GM19239 (cell line): ENCODE measurements at regions not wholly inside any gene's neighbourhood (a gene's known extent, or its start where the extent isn't known, plus 50 kb on each side); places are given as distances from the start of the nearest gene placed in this dataset.

Source experiments
- DNase-seq: peaks from one replicate; pipeline ENCODE4 v3.0.0; 2011; ENCODE audit warnings: low spot score; ENCODE audit not compliant: insufficient read length
- FAIRE-seq: peaks from 2 replicates; lab custom pipeline; 2011; peaks lifted over from hg19 to GRCh38; lab: Jason Lieb, UNC

DNA sequence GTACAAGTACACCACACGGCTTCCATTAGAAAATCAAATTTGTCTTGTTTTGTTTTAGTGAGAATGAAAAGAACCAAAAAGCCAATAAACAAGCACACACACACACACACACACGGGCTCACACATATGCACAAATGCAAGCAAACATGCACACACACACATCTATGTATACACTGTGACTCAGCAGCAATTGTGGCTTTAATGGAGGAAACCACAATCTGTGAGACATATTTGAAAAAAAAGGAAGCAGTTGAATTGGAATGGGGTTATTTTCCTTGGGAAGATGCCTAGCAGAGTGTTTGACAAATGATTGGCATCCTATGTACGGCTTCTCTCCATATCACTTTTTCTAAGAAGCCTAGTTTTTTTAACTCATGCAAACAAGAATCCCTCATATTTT is 201.1 kb upstream of the ARRDC4 start:
- FAIRE-seq (no peak), DNase-seq (no peak)

DNA sequence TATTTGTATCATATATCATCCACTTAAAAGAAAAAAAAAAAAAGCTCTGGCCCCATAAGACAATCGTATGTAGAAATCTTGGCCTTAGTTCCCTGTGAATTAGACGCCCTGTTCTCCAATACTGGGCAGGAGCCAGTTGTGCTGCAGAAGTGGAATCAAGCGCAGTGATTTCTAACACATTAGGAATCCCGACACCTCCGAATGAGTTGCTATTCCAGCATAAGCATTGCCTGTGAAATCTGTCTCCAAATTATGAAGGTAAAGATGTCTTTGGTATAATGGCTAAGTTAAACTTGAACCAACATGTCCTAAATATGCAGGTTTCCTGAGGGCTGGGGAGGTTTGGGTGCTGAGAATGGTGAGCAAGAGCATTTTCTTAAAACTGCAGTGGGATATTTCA is 199.4 kb upstream of the ARRDC4 start:
- DNase-seq (no peak), FAIRE-seq (no peak)

DNA sequence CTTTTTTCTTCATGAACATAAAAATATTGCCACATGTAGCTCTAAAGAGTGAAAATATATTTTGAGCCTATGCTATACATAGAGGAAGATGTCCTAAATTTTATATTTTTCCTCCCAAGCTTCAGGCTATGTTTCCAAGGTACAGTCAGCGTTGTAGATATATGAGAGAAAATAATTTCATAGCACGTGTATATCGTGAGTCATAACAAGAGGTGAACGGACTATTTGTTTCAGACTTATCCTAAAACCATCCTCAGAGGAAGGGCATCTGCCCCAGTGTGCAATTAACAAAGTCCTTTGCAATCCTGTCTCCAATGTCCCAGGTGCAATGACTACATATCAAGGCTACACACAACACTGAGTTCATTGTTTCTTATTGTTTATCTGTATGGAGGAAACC is 177.3 kb upstream of the ARRDC4 start:
- DNase-seq (no peak), FAIRE-seq (no peak)

DNA sequence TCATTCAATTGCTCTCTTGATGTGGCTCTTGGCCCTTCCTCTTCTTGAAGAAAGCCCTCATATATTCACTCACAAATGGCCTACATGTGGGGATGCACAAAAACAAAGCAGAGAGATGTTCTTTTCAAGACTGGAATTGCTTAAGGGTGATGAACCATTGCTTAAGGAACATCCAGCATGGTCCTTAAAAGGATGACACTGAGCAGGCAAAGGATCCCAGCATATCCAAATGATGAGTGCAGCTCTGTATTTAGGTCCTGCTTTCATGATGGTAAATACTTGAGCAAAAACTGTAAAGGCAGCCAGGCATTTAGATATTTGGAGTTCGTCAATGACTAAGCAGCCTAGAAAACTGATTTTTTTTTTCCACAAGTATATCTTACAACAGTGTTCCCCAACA is 173.8 kb upstream of the ARRDC4 start:
- DNase-seq (no peak), FAIRE-seq (no peak)

DNA sequence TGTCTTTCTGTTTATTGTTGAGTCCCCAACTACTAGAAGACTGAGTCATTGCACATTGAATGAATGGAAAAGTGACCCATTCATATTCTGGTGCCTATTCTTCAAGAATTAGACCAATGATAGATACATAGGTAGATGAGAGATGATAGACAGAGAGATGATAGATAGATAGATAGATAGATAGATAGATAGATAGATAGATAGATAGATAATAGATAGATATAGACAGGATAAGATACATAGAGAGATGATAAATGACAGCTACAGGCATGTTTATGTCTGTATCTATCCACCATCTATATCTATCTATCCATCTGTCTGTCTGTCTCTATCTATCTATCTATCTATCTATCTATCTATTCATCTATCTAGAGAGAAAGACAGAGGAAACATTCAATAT is 170.3 kb upstream of the ARRDC4 start:
- FAIRE-seq = no peak
- no peak for DNase-seq

DNA sequence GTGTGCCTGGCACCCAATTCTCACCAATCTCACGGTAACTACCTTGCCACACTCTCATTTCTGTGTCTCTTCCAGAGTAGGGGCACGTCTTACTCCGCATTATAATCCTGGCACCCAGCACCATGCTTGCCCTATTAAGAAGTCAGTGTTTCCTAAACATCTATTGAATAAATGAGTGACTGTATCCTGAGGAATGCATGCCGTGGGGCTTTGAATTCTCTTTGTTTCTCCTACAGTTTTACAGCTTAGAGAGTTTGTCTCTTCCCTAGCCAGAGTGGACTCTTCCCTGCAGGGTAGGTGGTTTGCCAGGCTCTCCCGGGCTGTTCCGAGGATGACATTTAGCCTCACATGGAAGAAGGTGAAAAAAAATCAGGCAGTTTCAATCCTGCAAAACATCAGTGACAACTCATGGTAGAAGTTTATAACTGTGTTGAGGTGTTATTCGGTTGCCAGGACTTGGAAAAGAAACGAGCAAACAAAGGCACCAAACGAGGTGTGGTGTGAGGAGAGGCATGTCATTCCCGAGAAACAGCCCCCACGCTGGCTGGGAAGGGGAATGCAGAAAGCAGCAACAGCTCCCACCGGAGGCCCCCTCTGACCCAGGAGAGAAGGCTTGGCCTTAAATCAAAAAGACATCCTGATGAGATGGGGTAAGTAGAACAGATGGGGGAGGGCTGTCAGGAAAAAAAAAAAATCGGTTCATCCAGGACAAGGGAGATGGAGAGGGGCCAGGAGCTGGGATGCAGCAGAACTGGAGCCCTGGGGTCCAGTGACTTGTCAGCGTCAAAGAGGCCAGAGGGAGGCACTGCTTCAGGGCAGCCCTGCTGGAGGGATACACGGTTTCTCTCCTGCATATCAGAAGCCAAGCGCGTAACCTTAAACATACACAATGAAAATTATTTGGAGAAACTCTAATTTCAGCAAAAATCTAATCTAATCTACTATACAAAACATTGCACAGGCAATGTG is 168.4 kb upstream of the ARRDC4 start:
- FAIRE-seq = no peak
- DNase-seq = no peak

DNA sequence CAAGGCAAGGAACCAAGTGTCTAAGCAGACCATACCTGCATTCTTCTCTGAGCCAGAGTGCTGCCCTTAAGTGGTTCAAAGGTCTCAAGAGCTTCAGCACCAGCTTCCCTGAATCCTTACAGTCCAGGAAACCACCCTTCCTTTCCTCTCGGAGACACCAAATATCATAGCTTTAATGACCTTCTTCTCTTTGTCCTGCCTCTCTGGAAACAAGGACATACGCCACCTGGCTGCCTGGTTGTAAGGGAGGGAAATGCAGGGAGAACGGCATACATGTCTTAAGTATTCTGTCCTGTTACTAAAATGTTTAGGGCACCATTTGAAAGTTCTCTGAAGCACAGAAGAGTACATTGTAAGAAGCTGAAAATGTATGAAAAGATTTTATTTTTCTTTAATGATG is 155.6 kb upstream of the ARRDC4 start:
- FAIRE-seq (no peak), DNase-seq (no peak)

DNA sequence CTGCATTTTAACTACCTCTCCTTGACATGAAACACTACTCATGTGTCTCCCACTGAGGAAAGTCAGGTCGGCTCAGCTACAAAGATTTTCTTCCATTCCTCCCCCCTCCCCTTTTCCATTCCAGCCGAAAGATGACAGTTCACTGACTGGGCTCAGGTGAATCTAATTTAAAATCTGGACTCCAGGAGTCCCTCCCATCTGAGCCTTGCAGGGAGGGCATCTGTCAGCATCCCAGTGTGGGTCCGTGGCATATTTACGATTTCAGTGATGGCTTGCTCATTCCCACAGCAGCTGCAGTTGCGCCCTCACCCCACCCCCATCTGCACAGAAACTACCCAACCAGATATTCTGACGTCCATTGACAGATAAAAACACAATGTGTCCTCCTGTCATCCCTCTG is 153.7 kb upstream of the ARRDC4 start:
- FAIRE-seq = no peak

DNA sequence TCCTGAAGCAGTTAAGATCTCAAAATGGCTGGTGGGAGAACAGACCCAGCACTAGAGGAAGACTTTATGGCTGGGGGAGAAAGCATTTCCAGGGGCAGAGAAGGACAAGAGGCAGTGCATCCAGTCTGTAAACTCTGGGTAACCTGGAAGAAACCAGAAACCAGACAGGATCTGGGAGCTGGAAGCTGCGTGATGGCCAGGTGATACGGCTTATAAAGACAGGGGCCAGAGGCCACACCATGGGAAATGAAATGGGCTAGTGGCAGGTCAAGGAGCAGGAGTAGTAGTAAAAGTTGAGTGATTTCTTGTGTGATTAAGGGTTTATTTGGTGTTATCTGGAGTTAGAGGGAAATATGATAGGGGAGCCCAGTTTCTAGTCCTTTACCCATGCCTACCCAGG is 144.7 kb upstream of the ARRDC4 start:
- DNase-seq (no peak), FAIRE-seq (no peak)

More for the DNA sequence above, 153.7 kb upstream of the ARRDC4 start:
- DNase-seq = no peak

DNA sequence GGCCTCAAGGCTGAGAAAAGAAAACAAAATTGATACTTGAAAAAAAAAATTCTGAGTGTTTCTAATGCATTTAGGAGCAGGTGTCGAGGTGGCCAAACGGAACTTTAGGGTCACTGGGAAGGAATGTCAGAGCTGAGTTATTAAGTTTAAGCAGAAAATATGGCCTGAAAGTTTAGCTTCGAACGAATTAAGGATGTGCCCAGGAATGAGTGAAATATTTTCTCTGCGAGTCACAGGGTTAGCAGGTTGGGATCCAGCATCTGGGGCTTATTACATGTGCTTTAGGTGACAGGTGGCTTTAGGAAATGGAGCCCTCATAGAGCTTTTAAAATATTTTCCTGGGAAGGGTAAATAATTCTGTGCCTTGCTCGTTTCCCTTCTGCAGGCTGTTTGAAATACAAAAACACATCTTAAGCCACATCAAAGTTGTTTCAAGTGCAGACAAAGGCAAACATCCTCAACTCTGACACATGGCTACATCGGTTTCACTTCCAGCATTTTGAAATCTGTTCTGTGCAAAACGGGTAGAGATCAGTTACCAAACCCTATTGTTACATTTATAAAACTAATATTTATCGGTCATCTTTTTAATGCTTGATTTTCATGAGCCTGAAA is 143.1 kb upstream of the ARRDC4 start:
- no peak for FAIRE-seq
- no peak for DNase-seq

DNA sequence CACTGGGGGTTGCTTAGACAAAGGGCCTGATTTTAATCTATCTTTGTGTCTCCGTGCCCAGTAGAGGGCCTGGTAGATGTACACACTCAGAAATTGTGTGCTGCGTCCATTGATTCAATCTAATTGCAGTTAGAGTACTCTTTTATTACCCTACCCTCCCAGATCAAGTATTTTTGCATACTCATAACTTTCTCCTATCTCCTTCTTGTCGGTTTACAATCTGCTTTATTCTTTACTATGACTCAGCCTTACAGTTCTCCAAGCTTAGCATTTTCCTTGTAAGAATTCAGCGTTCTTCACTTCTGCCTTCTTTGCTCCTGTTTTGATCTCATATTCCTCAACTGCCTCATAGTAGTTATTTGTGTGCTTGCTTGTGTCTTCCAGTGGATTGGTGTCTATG is 124.5 kb upstream of the ARRDC4 start:
- DNase-seq (no peak), FAIRE-seq (no peak)

DNA sequence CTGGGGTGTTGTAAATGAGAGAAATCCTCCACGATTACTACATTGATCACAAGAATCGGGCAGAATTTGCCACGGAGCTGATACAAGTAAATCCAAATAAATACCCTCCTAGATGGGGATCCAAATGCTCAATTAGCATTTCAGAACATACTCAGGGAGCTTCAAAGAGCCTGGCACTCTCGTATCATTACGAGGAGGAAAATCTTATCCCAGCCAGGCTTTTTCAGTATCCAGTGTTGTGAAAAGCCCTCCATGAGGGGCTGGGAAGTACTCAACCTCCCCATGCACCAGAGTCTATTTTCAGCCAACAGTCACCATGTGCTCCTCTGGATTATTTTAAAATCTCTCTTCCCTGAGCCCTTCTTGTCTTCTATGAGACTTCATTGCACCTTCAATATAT is 122.6 kb upstream of the ARRDC4 start:
- no peak for FAIRE-seq
- DNase-seq = no peak

DNA sequence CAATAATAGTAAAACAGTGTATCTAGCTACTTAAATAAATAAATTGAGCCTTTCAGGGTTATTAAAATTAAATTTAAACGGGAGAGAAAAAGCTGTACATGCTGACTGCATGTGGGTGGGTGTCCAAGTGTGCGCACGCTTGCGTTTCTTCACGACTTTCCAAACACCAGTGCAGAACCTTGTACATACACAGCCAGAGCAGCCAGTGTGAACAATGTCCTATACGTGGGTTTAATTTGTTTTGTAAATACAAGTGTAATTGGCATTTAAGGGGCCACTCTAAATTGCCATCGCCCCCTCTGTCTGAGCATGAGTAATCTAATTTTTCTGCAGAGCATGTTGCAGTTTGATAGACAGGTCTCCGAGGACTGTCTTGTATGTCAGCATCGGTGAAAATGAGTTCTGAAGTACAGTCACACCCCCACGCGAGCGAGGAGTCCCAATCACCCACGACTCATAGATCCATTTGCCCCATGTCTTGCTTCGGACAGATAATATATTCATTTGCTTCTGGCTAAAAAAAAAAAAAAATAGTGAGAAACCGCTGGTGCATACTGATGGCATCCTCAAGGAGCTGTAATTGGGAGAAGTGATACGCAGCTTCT is 121.8 kb upstream of the ARRDC4 start:
- no peak for DNase-seq
- no peak for FAIRE-seq

DNA sequence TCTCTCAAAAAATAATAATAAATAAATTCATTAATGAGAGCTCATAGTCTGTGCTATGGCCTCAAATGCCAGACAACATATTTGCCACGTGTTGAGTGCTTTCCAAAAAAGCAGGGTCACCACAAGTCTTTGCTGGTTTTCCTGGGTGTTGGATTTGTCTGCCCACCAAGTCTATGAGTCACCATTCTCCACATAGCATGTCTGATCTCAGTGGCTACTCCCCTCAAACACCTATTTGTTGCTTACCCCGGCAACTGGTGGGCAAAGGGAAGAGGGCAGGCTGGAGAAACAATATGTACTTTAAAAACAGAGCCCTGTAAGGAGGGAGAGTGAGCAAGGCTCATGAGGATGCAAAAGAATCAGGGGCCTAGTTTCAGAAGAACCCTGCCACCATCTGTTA is 120.0 kb upstream of the ARRDC4 start:
- DNase-seq = no peak
- no peak for FAIRE-seq

DNA sequence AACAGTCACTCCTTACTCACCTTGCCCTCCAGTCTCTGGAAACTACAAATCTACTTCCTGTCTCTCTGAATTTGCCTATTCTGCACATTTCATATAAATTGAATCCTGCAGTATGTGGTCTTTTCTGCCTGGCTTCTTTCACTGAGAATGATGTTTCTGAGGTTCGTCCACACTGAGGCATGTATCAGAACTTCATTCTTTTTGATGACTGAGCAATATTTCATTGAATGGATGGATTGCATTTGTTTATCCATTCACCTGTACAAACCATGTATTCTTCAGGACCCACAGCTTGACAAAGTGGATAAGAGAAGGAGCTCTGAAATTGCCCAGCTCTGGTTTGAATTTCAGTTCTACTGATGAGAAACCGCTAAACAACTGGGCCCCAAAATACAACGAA is 118.9 kb upstream of the ARRDC4 start:
- FAIRE-seq = no peak

DNA sequence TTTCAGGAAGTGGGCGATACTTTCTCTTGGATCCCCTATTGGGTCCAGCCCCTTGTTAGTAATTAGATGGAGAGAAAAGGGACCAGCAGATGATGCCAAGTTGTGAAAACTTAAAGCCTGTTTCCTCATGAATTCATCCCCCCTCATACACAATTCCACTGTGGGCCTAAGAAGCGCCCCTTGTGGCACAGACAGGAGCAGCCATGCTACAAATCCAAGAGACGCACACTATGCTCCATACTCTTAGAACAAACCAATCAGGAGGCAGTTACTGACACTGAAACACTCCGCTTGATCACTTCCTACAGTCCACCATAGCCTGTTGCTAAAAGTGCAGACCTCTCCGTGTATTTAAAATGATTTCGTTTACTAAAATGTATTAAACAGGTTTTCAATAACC is 111.3 kb upstream of the ARRDC4 start:
- FAIRE-seq (no peak), DNase-seq (no peak)

More for the DNA sequence above, 118.9 kb upstream of the ARRDC4 start:
- no peak for DNase-seq

DNA sequence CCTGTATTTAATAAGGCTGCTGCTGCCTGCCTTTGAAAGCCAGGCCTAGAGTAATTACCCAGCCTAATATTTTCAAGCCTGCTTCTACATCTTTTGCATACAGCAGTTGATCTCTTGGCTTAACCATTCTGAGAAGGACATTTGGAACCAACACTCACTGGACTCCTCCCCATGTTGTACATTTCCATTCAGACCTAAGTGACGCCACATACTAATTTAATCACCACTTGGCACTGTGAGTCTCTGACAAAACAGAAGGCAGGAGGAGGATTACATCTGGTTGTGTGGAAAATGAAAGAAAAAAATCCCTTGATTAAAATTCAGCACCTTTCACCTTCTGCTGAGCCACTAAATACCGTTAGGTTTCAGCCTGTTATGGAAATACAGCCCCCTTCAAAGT is 102.2 kb upstream of the ARRDC4 start:
- DNase-seq = no peak
- no peak for FAIRE-seq

DNA sequence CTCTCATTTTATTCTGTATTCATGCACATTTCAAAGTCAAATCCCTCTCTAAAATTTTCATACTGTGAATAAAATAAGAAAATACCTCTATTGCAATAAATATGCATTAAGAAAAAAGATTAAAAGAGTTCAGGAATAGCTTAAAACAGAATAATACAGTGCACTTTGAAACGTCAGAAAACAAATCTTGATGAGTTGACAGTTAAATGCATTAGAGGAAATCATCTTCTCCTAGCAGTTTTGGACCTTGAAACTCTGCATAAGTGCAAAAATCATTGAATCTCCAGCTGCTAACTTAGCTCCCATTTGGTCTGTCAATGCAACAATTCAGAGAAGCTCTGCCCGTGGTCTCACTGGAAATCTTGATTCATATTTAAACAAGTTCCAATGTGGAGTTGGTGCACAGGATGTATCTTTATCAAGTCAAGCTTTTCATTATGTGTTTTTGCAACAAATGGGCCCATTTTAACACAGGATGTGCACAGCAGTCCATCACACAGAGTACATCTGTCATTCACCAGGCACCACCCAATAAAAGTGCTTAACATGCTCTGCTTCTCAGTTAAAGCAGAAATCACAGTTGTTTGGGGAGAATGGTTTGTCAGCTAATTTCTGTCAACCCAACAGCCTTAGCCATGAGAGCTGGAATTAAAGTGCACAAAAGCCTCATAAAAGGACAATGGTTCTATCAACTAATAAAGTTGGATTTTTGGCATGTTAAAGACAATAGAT is 98.8 kb upstream of the ARRDC4 start:
- DNase-seq = no peak
- FAIRE-seq = no peak

DNA sequence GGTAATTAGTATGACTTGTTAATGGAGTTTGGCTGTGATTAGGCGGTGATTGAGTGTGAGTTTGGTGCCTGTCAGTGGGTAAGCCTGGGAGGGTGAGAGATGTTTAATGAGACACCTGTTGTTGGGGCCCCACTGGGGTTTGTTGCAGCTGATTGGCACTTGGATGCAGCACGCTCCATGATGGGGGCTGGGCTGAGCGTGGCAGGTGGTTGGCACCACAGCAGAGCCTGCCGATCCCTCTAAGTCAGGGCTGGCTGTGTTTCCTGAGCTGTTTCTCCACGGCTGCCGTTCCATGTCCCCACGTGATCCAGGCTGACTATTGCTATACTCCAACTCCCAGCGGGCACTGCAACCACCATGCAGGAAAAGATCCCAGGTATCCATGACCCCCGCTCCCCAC is 93.5 kb upstream of the ARRDC4 start:
- FAIRE-seq = no peak
- no peak for DNase-seq

DNA sequence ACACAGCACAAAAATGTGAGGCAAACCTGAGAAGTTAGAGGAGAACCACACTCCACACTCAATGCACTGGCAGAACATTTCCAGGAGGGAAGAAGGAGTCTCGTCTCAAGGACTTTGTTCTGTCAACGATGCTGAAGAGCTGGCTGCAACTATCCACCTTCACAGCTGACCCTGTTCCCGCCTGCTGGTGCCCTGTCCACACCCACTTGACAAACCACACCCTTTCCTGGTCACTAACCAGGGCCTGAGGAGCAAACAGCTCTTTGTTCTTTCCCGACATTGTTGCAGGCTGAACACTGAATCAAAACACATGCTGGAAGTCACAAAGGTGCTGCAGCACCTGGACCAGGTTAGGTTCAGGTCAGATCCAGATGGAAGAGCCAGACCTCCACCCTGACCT is 92.6 kb upstream of the ARRDC4 start:
- no peak for FAIRE-seq

DNA sequence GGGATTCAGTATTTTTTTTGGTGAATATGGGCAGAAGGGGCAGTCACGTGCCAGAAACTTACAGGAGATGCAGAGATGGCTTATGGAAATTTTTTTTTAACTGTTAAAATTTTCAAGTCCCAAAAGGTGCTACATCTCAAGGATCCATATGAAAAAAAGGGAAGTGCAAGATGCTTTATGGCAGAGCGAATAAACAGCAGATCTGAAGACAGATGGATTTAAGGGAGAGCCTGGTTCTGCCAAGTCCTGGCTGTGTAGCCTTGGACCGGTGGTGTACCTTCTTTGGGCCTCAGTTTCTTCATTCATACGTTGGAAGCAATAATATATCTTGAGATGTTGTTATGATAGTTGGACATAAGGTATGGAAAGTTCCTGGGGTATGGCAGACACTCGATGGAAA is 91.5 kb upstream of the ARRDC4 start:
- DNase-seq = no peak
- no peak for FAIRE-seq

More for the DNA sequence above, 92.6 kb upstream of the ARRDC4 start:
- no peak for DNase-seq
